ENCODE measurements at regions not wholly inside any gene's neighbourhood (a gene's known extent, or its start where the extent isn't known, plus 50 kb on each side); places are given as distances from the start of the nearest gene placed in this dataset.

- no peak for TF ChIP-seq POLR2A (IDR thresholded peaks at IDR 0.05)
- no peak for TF ChIP-seq CTCF (IDR thresholded peaks at IDR 0.05)
- no peak for TF ChIP-seq EP300 (IDR thresholded peaks at IDR 0.05)
Measured at GRCh38 chr6:81969814-81970213, 217.3 kb upstream of the TENT5A start.
